ENCODE measurements at regions not wholly inside any gene's neighbourhood (a gene's known extent, or its start where the extent isn't known, plus 50 kb on each side); places are given as distances from the start of the nearest gene placed in this dataset.

- H3K27ac ChIP-seq = no peak overlapping the region
Observed at GRCh38 chr1:191551019-191551418, 607.2 kb upstream of the RGS18 start.

DNA sequence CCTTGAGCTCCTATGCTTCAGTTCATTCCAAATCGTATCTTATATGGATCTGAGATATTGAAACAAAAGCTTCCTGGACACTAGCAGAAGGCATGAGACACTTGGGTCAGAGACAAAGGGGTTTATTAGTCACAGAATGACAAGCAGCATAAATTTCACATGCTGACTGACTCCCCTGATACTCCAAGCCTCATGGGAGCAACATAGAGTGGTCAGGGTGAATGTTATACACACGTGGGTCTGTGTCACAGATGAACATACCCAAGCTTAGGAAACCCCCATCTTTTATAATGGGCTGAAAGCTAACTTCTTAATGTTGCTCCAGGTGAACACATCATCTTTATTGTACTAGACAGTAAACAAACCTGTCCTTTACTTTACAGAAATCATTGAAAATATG is 599.9 kb upstream of the RGS18 start:
- Histone ChIP-seq H3K27ac (no peak overlapping the region), H3K4me1 (no peaks in the 10 kb centered on the region), H3K36me3 (no peaks in the 10 kb centered on the region), H3K9me3 (no peaks in the 10 kb centered on the region), H3K27me3 (no peaks in the 10 kb centered on the region), H3K4me3 (no peak overlapping the region)
- TF ChIP-seq, protein P1, sequence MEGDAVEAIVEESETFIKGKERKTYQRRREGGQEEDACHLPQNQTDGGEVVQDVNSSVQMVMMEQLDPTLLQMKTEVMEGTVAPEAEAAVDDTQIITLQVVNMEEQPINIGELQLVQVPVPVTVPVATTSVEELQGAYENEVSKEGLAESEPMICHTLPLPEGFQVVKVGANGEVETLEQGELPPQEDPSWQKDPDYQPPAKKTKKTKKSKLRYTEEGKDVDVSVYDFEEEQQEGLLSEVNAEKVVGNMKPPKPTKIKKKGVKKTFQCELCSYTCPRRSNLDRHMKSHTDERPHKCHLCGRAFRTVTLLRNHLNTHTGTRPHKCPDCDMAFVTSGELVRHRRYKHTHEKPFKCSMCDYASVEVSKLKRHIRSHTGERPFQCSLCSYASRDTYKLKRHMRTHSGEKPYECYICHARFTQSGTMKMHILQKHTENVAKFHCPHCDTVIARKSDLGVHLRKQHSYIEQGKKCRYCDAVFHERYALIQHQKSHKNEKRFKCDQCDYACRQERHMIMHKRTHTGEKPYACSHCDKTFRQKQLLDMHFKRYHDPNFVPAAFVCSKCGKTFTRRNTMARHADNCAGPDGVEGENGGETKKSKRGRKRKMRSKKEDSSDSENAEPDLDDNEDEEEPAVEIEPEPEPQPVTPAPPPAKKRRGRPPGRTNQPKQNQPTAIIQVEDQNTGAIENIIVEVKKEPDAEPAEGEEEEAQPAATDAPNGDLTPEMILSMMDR (IDR thresholded peaks at IDR 0.05) = no peak
- TF ChIP-seq POLR2AphosphoS5 (IDR thresholded peaks at IDR 0.05; ENCODE audit: insufficient read depth in 1 of 2, low read depth in 1 of 2) (no peak), POLR2A (IDR thresholded peaks at IDR 0.05) (no peak)
- no peak for DNase-seq (ENCODE audit: extremely low spot score in 2 of 2)
- intact Hi-C loops (cut with DNase I) = no loop called here

More at GRCh38 chr1:191551019-191551418, 607.2 kb upstream of the RGS18 start:
- H3K27me3 ChIP-seq = no peaks in the 10 kb centered on the region
- TF ChIP-seq, protein P1 (IDR thresholded peaks at IDR 0.05) = no peak
- TF ChIP-seq POLR2A (IDR thresholded peaks at IDR 0.05) = no peak
- DNase-seq (ENCODE audit: extremely low spot score in 2 of 2) = no peak
- no peaks in the 10 kb centered on the region for H3K9me3 ChIP-seq
- no peak overlapping the region for H3K4me3 ChIP-seq
- H3K4me1 ChIP-seq = no peaks in the 10 kb centered on the region
- intact Hi-C loops (cut with DNase I) = no loop called here
- H3K36me3 ChIP-seq = no peaks in the 10 kb centered on the region

DNA sequence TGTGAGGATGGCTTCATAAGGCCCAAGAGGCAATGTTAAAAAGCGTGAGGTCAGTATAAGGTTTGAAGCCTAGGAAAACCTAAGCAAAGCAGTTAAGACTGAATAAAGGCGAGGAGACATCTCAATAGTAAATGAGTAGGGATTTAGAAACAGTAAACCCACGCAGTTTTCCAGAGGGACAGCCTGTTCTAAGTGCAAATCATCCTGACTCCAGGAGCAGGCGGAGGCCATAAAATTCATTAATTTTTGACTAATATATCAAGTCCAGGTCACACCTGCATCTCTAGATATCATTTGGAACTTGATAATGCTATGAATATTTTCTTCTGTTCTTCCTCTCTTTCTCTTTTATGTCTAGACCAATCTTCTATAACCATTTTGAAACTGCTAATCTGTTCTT is 597.0 kb upstream of the RGS18 start:
- no peaks in the 10 kb centered on the region for H3K9me3 ChIP-seq
- no peak for DNase-seq (ENCODE audit: extremely low spot score in 2 of 2)
- H3K4me1 ChIP-seq = no peaks in the 10 kb centered on the region
- H3K27me3 ChIP-seq = no peaks in the 10 kb centered on the region
- H3K27ac ChIP-seq = no peak overlapping the region
- H3K4me3 ChIP-seq = no peak overlapping the region
- intact Hi-C loops (cut with DNase I) = no loop called here
- no peak for TF ChIP-seq POLR2A (IDR thresholded peaks at IDR 0.05)
- TF ChIP-seq, protein P1 (IDR thresholded peaks at IDR 0.05) = no peak
- no peaks in the 10 kb centered on the region for H3K36me3 ChIP-seq

GRCh38 chr1:191564275-191564674 is 594.0 kb upstream of the RGS18 start:
- H3K27me3 ChIP-seq = no peaks in the 10 kb centered on the region
- no peak for DNase-seq (ENCODE audit: extremely low spot score in 2 of 2)
- no peak overlapping the region for H3K27ac ChIP-seq
- intact Hi-C loops (cut with DNase I) = no loop called here
- H3K4me3 ChIP-seq = no peak overlapping the region
- no peak for TF ChIP-seq POLR2A (IDR thresholded peaks at IDR 0.05)
- TF ChIP-seq, protein P1 (IDR thresholded peaks at IDR 0.05) = no peak
- no peak for TF ChIP-seq POLR2AphosphoS5 (IDR thresholded peaks at IDR 0.05; ENCODE audit: insufficient read depth in 1 of 2, low read depth in 1 of 2)
- H3K4me1 ChIP-seq = no peaks in the 10 kb centered on the region
- no peaks in the 10 kb centered on the region for H3K36me3 ChIP-seq
- no peaks in the 10 kb centered on the region for H3K9me3 ChIP-seq

GRCh38 chr1:191572479-191572878 is 585.8 kb upstream of the RGS18 start:
- no peak for TF ChIP-seq POLR2AphosphoS5 (IDR thresholded peaks at IDR 0.05; ENCODE audit: insufficient read depth in 1 of 2, low read depth in 1 of 2)
- TF ChIP-seq, protein P1 (IDR thresholded peaks at IDR 0.05) = no peak
- no peak for TF ChIP-seq POLR2A (IDR thresholded peaks at IDR 0.05)
- intact Hi-C loops (cut with DNase I) = no loop called here
- no peaks in the 10 kb centered on the region for H3K36me3 ChIP-seq
- no peaks in the 10 kb centered on the region for H3K27me3 ChIP-seq
- H3K4me1 ChIP-seq = no peaks in the 10 kb centered on the region
- no peaks in the 10 kb centered on the region for H3K9me3 ChIP-seq
- no peak overlapping the region for H3K4me3 ChIP-seq
- no peak for DNase-seq (ENCODE audit: extremely low spot score in 2 of 2)
- no peak overlapping the region for H3K27ac ChIP-seq

Data from vagina (tissue), 2 donors.